ENCODE measurements at regions not wholly inside any gene's neighbourhood (a gene's known extent, or its start where the extent isn't known, plus 50 kb on each side); places are given as distances from the start of the nearest gene placed in this dataset.

GRCh38 chr6:67160820-67161219, 1453.8 kb upstream of the EYS start:
- intact Hi-C loops (cut with micrococcal nuclease; ENCODE audit: unreplicated experiment), result no loop called here
- ChIA-PET RAD21 (ENCODE audit: unreplicated experiment) (no interaction called here), CTCF (no interaction called here), SMC1A (ENCODE audit: uncharacterized antibody, unreplicated experiment) (no interaction called here), POLR2A (no interaction called here)
- Histone ChIP-seq H3K4me3 (no peak overlapping the region), H3K36me3 (ENCODE audit: control insufficient read depth in 2 of 2, insufficient read depth in 2 of 2, low read length in 1 of 2) (no peaks in the 10 kb centered on the region), H3K79me2 (ENCODE audit: control insufficient read depth, insufficient read depth, low read length) (no peaks in the 10 kb centered on the region), H3K4me1 (ENCODE audit: control insufficient read depth, insufficient read depth, low read length) (no peaks in the 10 kb centered on the region), H3K9me3 (replicated peaks; ENCODE audit: control insufficient read depth, insufficient read depth, low read length) (no peaks in the 10 kb centered on the region; the same call in 2 of the 3 replicates), H3K27ac (ENCODE audit: control insufficient read depth, insufficient read depth) (no peak overlapping the region), H4K20me1 (ENCODE audit: control insufficient read depth, insufficient read depth) (no peaks in the 10 kb centered on the region), H2AFZ (ENCODE audit: control insufficient read depth, low read depth, low read length) (no peak overlapping the region), H3K4me2 (ENCODE audit: control insufficient read depth, insufficient read depth) (no peak overlapping the region), H3K9ac (ENCODE audit: control insufficient read depth, insufficient read depth, low read length) (no peak overlapping the region), H3K27me3 (replicated peaks in 1 of 2; ENCODE audit: control insufficient read depth in 2 of 2, insufficient read depth in 2 of 2, low read length in 1 of 2) (no peaks in the 10 kb centered on the region)
- FAIRE-seq, result no peak
- TF ChIP-seq FOS (IDR thresholded peaks at IDR 0.05; ENCODE audit: borderline replicate concordance, extremely low read depth, insufficient read length) (no peak), SUZ12 (IDR thresholded peaks at IDR 0.05; ENCODE audit: unreplicated experiment) (no peak), ZNF592 (IDR thresholded peaks at IDR 0.05) (no peak), USF1 (IDR thresholded peaks at IDR 0.05; ENCODE audit: borderline replicate concordance, extremely low read length, insufficient read depth, low read depth, low read length) (no peak), ZNF24 (IDR thresholded peaks at IDR 0.05) (no peak), HSF1 (IDR thresholded peaks at IDR 0.05; ENCODE audit: low read depth, low read length) (no peak), RELB (IDR thresholded peaks at IDR 0.05; ENCODE audit: low read depth) (no peak), ASH2L (IDR thresholded peaks at IDR 0.05; ENCODE audit: borderline replicate concordance, low read depth) (no peak), STAT3 (IDR thresholded peaks at IDR 0.05; ENCODE audit: low read depth, low read length) (no peak), BCL11A (IDR thresholded peaks at IDR 0.05; ENCODE audit: low read depth, low read length) (no peak), NKRF (conservative IDR thresholded peaks at IDR 0.05) (no peak), IRF5 (IDR thresholded peaks at IDR 0.05; ENCODE audit: borderline replicate concordance) (no peak)
- BruUV-seq (replicated peaks), result no TSS peak
- no peak for DNase-seq (ENCODE audit: low read depth, low spot score)
- 9% methylated on average over 1 of the region's 1 CpG for WGBS (ENCODE audit: insufficient coverage, insufficient replicate concordance, low lambda C conversion rate, missing lambda C conversion rate)
- no peak for ATAC-seq
- in situ Hi-C loops (cut with MboI), result no loop called here
